Ovary (tissue), 3 donors: ENCODE measurements at regions not wholly inside any gene's neighbourhood (a gene's known extent, or its start where the extent isn't known, plus 50 kb on each side); places are given as distances from the start of the nearest gene placed in this dataset.

Experiments
- EP300 ChIP-seq: sonication (generic); formaldehyde crosslinking; IDR thresholded peaks from one replicate; pipeline ENCODE4 v1.6.1; 2017; ENCODE audit warnings: antibody characterized with exemption
- POLR2A ChIP-seq: fragments of 450-650 bp; IDR thresholded peaks from one replicate; pipeline ENCODE4 v1.6.1; 2017; ENCODE audit warnings: antibody characterized with exemption, mild to moderate bottlenecking, moderate library complexity
- TF ChIP-seq, protein P1 (sequence below), 3 donors: fragments of 450-650 bp in 2 of 3; fragments of 200-600 bp in 1 of 3; IDR thresholded peaks; one replicate each; pipeline versions ENCODE4 v1.5.1 to v1.8.0; 2016 to 2022; ENCODE audit warnings: antibody characterized with exemption in 3 of 3, mild to moderate bottlenecking in 1 of 3
- donor health status: DM: no; HTN: no; CAD: no.

DNA sequence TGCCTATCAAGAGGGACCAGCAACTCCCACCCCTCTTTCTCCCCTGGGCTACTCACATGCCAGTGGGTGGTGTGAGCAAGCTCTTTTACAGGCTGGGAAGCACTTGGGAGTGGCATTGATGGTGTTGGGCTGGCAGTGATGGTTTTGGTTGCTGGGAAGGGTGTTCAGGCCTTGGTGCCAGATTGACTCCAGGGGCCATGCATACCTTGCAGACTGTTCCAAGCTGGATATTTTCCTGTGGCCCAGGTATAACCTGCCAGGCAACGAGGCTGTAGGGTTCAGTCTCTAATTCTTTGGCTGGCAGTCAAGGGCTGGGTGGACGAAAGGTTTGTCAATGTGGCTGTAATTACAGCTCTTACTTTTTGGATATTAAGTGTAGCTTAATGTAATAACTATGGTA is 177.3 kb downstream of the MACROH2A1 start:
- TF ChIP-seq, protein P1, sequence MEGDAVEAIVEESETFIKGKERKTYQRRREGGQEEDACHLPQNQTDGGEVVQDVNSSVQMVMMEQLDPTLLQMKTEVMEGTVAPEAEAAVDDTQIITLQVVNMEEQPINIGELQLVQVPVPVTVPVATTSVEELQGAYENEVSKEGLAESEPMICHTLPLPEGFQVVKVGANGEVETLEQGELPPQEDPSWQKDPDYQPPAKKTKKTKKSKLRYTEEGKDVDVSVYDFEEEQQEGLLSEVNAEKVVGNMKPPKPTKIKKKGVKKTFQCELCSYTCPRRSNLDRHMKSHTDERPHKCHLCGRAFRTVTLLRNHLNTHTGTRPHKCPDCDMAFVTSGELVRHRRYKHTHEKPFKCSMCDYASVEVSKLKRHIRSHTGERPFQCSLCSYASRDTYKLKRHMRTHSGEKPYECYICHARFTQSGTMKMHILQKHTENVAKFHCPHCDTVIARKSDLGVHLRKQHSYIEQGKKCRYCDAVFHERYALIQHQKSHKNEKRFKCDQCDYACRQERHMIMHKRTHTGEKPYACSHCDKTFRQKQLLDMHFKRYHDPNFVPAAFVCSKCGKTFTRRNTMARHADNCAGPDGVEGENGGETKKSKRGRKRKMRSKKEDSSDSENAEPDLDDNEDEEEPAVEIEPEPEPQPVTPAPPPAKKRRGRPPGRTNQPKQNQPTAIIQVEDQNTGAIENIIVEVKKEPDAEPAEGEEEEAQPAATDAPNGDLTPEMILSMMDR (IDR thresholded peaks at IDR 0.05), result no peak
- TF ChIP-seq POLR2A, result no peak
- no peak for TF ChIP-seq EP300
